ENCODE measurements at regions not wholly inside any gene's neighbourhood (a gene's known extent, or its start where the extent isn't known, plus 50 kb on each side); places are given as distances from the start of the nearest gene placed in this dataset.

DNA sequence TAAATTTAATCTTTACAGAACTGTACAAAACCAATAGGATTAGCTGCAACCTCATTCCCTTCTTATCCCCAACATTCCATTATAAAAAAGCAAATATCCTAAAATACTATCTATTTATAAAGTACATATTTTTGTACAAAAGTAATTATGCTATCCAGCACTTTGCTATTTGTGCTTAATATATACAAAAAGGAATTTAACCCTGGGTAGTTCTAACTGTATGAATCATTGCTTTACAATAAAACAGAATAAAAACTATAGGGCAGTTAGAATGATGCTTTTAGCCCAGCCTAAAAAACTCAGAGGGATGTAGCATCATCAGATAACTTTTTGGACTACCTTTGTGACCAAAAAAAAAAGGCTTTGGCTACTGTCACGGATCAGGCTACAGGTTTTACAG, 49.9 kb upstream of the KLHL31 start:
- TF ChIP-seq, protein P1, sequence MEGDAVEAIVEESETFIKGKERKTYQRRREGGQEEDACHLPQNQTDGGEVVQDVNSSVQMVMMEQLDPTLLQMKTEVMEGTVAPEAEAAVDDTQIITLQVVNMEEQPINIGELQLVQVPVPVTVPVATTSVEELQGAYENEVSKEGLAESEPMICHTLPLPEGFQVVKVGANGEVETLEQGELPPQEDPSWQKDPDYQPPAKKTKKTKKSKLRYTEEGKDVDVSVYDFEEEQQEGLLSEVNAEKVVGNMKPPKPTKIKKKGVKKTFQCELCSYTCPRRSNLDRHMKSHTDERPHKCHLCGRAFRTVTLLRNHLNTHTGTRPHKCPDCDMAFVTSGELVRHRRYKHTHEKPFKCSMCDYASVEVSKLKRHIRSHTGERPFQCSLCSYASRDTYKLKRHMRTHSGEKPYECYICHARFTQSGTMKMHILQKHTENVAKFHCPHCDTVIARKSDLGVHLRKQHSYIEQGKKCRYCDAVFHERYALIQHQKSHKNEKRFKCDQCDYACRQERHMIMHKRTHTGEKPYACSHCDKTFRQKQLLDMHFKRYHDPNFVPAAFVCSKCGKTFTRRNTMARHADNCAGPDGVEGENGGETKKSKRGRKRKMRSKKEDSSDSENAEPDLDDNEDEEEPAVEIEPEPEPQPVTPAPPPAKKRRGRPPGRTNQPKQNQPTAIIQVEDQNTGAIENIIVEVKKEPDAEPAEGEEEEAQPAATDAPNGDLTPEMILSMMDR (conservative IDR thresholded peaks at IDR 0.05), result no peak
- no peak for TF ChIP-seq ZFX (IDR thresholded peaks at IDR 0.05)

All from C4-2B (cell line).